Lower leg skin (tissue), 3 donors: ENCODE measurements at regions not wholly inside any gene's neighbourhood (a gene's known extent, or its start where the extent isn't known, plus 50 kb on each side); places are given as distances from the start of the nearest gene placed in this dataset.

Experiments used
- POLR2A ChIP-seq, 2 donors: fragments of 450-650 bp; IDR thresholded peaks; one replicate each; pipeline ENCODE4 v1.6.1; 2016 to 2017; ENCODE audit warnings: antibody characterized with exemption in 2 of 2, mild to moderate bottlenecking in 1 of 2, moderate library complexity in 1 of 2
- TF ChIP-seq, protein P1 (sequence below), 3 donors: fragments of 450-650 bp; IDR thresholded peaks; one replicate each; pipeline ENCODE4 v1.5.1; 2016; ENCODE audit warnings: antibody characterized with exemption in 3 of 3, mild to moderate bottlenecking in 3 of 3, moderate library complexity in 2 of 3

DNA sequence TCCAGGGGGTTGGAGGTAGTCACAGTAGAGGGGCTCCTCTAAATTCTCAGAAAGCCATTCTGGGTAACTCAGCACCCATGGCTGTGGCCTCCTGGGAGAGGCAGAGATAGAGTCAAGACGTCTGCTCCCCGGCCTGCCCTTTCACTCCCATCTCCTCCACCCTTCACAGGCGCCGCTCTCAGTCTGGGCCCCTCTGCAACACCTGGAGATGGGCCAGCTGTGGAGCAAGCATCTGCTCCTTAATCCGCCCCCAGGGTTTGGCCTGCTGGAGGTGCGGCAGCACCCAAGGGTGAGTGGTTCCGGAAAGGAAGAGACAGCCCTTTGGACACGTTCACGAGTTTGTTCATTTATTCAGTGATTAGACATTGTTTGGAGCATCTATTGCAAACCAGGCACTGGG lies 271.3 kb downstream of the BMP7 start:
- TF ChIP-seq, protein P1, sequence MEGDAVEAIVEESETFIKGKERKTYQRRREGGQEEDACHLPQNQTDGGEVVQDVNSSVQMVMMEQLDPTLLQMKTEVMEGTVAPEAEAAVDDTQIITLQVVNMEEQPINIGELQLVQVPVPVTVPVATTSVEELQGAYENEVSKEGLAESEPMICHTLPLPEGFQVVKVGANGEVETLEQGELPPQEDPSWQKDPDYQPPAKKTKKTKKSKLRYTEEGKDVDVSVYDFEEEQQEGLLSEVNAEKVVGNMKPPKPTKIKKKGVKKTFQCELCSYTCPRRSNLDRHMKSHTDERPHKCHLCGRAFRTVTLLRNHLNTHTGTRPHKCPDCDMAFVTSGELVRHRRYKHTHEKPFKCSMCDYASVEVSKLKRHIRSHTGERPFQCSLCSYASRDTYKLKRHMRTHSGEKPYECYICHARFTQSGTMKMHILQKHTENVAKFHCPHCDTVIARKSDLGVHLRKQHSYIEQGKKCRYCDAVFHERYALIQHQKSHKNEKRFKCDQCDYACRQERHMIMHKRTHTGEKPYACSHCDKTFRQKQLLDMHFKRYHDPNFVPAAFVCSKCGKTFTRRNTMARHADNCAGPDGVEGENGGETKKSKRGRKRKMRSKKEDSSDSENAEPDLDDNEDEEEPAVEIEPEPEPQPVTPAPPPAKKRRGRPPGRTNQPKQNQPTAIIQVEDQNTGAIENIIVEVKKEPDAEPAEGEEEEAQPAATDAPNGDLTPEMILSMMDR (IDR thresholded peaks at IDR 0.05), result no peak
- TF ChIP-seq POLR2A (IDR thresholded peaks at IDR 0.05), result no peak
